Hepatocyte (in vitro differentiated cells): ENCODE measurements at regions not wholly inside any gene's neighbourhood (a gene's known extent, or its start where the extent isn't known, plus 50 kb on each side); places are given as distances from the start of the nearest gene placed in this dataset.

Experiments used
- CTCF ChIP-seq: fragments of 200-600 bp; sonication (generic); IDR thresholded peaks from 2 replicates; pipeline ENCODE4 v1.5.1; 2016; ENCODE audit warnings: antibody characterized with exemption, mild to moderate bottlenecking; ENCODE audit not compliant: poor library complexity
- EZH2 ChIP-seq: fragments of 200-600 bp; sonication (generic); IDR thresholded peaks from 2 replicates; pipeline ENCODE4 v1.6.1; 2016; ENCODE audit warnings: antibody characterized with exemption, mild to moderate bottlenecking, borderline replicate concordance
- EZH2phosphoT487 ChIP-seq: fragments of 200-600 bp; sonication (generic); IDR thresholded peaks from one replicate; pipeline ENCODE4 v1.6.1; 2018; ENCODE audit warnings: antibody characterized with exemption, mild to moderate bottlenecking, low read depth, moderate library complexity; ENCODE audit not compliant: unreplicated experiment, severe bottlenecking

- TF ChIP-seq CTCF (no peak), EZH2 (no peak), EZH2phosphoT487 (no peak)
Measured at GRCh38 chr3:61507946-61508345, 53.4 kb upstream of the PTPRG start.
